ENCODE measurements at regions not wholly inside any gene's neighbourhood (a gene's known extent, or its start where the extent isn't known, plus 50 kb on each side); places are given as distances from the start of the nearest gene placed in this dataset.

DNA sequence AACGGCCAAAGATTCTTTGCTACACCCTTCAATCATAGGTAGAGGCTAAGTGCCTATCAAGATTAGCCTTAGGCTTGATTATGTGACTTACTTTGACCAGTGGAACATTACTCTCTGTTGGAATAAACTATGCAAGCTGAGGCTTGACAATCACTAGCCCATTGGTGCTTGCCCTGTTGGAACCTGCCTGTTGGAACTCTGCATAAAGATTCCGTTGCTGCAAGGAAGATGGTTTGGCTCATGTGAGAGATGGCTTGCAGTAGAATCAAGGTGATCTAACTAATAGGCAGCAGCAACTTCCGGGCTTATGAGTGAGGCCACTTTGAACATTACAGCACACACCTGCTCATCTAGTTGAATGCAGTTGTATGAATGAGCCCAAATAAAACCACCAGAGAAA is 227.7 kb upstream of the TSHZ2 start:
- no peak overlapping the region for H3K27ac Mint-ChIP-seq (ENCODE audit: unreplicated experiment)
- TF ChIP-seq, protein P1, sequence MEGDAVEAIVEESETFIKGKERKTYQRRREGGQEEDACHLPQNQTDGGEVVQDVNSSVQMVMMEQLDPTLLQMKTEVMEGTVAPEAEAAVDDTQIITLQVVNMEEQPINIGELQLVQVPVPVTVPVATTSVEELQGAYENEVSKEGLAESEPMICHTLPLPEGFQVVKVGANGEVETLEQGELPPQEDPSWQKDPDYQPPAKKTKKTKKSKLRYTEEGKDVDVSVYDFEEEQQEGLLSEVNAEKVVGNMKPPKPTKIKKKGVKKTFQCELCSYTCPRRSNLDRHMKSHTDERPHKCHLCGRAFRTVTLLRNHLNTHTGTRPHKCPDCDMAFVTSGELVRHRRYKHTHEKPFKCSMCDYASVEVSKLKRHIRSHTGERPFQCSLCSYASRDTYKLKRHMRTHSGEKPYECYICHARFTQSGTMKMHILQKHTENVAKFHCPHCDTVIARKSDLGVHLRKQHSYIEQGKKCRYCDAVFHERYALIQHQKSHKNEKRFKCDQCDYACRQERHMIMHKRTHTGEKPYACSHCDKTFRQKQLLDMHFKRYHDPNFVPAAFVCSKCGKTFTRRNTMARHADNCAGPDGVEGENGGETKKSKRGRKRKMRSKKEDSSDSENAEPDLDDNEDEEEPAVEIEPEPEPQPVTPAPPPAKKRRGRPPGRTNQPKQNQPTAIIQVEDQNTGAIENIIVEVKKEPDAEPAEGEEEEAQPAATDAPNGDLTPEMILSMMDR (IDR thresholded peaks at IDR 0.05): no peak
- H3K36me3 Mint-ChIP-seq (ENCODE audit: low read depth): no peaks in the 10 kb centered on the region
- DNase-seq (ENCODE audit: low spot score): no peak
- H3K4me3 Mint-ChIP-seq (ENCODE audit: unreplicated experiment): no peak overlapping the region
- H3K9me3 Mint-ChIP-seq (ENCODE audit: low read depth): peaks cover 4% of the 10 kb centered on the region
- peaks cover 4% of the 10 kb centered on the region for H3K27me3 Mint-ChIP-seq (ENCODE audit: low read depth)
- H3K4me1 Mint-ChIP-seq (ENCODE audit: low read depth): no peaks in the 10 kb centered on the region

DNA sequence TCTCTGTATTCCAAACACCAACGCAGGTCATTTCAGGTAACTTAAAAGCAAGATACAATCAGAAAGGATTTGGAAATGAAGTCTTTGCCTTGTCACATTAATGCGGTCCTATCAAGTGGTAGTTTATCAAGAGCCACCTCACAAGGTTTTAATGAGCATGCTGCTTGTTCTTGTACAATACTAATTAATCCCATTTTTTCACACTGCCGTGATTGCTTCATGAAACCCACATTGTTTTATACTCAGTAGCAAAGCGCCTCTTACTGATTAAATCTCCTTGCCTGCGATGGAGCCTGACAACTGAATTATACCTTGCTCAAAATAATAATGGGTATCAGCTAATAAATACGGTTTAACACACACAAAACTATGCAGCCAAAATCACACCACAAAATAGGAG is 234.1 kb upstream of the TSHZ2 start:
- no peak overlapping the region for H3K4me3 Mint-ChIP-seq (ENCODE audit: unreplicated experiment)
- H3K27me3 Mint-ChIP-seq (ENCODE audit: low read depth): peaks cover 4% of the 10 kb centered on the region
- no peak overlapping the region for H3K27ac Mint-ChIP-seq (ENCODE audit: unreplicated experiment)
- H3K4me1 Mint-ChIP-seq (ENCODE audit: low read depth): no peaks in the 10 kb centered on the region
- TF ChIP-seq, protein P1 (IDR thresholded peaks at IDR 0.05): no peak
- H3K9me3 Mint-ChIP-seq (ENCODE audit: low read depth): peaks cover 4% of the 10 kb centered on the region
- no peaks in the 10 kb centered on the region for H3K36me3 Mint-ChIP-seq (ENCODE audit: low read depth)
- DNase-seq (ENCODE audit: low spot score): no peak

DNA sequence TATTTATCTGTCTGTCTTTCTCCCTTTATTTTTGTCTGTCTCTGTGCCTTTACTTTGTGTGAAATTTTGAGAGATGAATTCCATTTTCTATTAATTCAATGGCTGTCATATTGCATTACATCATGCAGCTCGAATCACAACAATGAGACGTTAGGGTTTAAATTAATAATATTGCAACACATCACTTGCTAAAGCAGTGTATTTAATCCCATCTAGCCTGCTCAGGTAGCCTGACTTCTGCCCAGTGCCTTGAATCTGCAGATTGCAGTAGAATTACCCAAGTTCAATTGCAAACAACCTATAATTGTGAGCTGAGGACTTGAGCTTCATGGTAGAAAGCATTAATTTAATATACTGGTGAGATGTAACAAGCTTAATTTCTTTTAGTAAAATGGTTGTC is 235.7 kb upstream of the TSHZ2 start:
- Mint-ChIP-seq H3K9me3 (ENCODE audit: low read depth) (peaks cover 6% of the 10 kb centered on the region), H3K27ac (ENCODE audit: unreplicated experiment) (no peak overlapping the region), H3K27me3 (ENCODE audit: low read depth) (no peaks in the 10 kb centered on the region), H3K4me1 (ENCODE audit: low read depth) (no peaks in the 10 kb centered on the region), H3K4me3 (ENCODE audit: unreplicated experiment) (no peak overlapping the region), H3K36me3 (ENCODE audit: low read depth) (no peaks in the 10 kb centered on the region)
- DNase-seq (ENCODE audit: low spot score): no peak
- TF ChIP-seq, protein P1 (IDR thresholded peaks at IDR 0.05): no peak

DNA sequence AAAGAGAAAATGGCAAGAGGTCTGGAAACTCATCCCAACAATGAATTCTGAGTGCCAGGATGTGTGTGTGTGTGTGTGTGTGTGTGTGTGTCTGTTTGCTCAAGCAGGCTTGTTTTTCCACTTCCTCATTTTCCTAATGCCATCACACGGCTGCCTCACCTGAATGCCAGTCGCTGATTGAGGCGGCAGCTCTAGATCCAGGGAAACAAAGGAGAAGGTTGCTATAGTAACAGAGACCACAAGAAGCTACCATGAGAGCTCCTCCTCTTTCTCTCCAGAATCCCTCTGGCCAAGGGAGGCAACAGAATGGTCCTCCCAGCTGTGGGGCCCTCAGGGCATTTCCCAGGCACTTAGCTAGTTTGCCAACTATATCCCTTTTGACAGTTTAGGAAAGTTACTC is 241.1 kb upstream of the TSHZ2 start:
- peaks cover 31% of the 10 kb centered on the region for H3K9me3 Mint-ChIP-seq (ENCODE audit: low read depth)
- H3K27ac Mint-ChIP-seq (ENCODE audit: unreplicated experiment): no peak overlapping the region
- no peak for DNase-seq (ENCODE audit: low spot score)
- TF ChIP-seq, protein P1 (IDR thresholded peaks at IDR 0.05): no peak
- H3K4me1 Mint-ChIP-seq (ENCODE audit: low read depth): no peaks in the 10 kb centered on the region
- no peaks in the 10 kb centered on the region for H3K27me3 Mint-ChIP-seq (ENCODE audit: low read depth)
- no peaks in the 10 kb centered on the region for H3K36me3 Mint-ChIP-seq (ENCODE audit: low read depth)
- no peak overlapping the region for H3K4me3 Mint-ChIP-seq (ENCODE audit: unreplicated experiment)

DNA sequence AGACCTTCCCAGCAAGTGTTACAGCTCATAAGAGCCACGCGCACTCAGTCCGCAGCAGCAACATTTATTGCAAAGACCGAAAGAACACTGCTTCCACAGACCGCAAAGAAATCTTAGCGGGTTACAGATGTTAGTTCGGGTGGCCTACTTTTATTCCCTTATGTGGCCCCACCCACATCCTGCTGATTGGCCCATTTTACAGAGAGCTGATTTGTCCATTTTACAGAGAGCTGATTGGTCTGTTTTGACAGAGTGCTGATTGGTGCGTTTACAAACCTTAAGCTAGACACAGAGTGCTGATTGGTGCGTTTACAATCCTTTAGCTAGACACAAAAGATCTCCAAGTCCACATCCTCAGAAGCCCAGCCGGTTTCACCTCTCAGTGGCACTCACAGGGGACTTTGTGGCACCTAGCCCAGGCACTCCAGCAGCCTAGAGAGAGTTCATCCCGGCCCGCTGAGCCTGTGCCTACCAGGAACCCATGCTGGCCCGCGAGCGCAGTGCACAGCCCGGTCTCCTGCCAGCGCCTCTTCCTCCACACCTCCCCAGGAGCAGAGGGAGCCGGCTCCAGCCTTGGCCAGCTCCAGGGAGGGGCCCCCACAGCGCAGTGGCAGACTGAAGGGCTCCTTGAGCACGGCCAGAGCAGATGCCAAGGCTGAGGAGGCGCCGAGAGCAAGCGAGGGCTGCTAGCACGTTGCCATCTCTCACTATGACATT is 244.3 kb upstream of the TSHZ2 start:
- no peak for DNase-seq (ENCODE audit: low spot score)
- H3K36me3 Mint-ChIP-seq (ENCODE audit: low read depth): no peaks in the 10 kb centered on the region
- no peak overlapping the region for H3K4me3 Mint-ChIP-seq (ENCODE audit: unreplicated experiment)
- H3K9me3 Mint-ChIP-seq (ENCODE audit: low read depth): peaks cover 35% of the 10 kb centered on the region
- no peak overlapping the region for H3K27ac Mint-ChIP-seq (ENCODE audit: unreplicated experiment)
- TF ChIP-seq, protein P1 (IDR thresholded peaks at IDR 0.05): no peak
- H3K27me3 Mint-ChIP-seq (ENCODE audit: low read depth): no peaks in the 10 kb centered on the region
- H3K4me1 Mint-ChIP-seq (ENCODE audit: low read depth): no peaks in the 10 kb centered on the region
